ENCODE measurements at regions not wholly inside any gene's neighbourhood (a gene's known extent, or its start where the extent isn't known, plus 50 kb on each side); places are given as distances from the start of the nearest gene placed in this dataset.

DNA sequence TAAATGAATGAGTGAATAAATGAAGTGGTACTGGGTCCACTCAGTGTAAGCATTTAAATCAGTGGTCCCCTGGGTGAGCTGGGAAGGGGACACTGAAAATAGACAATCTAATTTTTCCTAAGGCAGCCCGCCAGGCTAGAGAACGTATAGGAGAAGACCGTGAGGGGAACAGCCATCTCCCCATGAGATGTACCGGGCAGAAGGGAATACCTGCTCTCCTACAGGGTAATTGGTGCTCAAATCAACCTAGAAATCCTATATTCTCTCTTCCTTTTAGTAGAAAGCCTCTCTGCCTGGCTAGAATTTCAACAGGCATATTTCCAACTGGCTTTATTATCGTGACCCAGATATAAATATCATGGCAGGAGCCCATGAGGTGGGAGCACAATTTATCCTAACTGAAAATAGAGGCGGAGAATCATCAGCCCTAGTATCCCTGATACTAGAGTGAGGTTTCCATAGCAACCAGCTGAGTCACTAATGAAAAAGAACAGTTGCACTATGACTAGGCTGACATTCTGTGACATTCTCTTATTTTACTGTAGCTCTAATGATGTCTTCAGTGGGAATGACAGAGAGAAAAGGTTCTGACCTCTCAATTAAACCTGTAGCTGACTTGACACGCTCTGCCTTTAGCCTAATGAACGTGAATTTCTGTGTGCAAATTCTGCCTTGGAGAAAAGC, 96.5 kb upstream of the CAST start:
- TF ChIP-seq, protein P1, sequence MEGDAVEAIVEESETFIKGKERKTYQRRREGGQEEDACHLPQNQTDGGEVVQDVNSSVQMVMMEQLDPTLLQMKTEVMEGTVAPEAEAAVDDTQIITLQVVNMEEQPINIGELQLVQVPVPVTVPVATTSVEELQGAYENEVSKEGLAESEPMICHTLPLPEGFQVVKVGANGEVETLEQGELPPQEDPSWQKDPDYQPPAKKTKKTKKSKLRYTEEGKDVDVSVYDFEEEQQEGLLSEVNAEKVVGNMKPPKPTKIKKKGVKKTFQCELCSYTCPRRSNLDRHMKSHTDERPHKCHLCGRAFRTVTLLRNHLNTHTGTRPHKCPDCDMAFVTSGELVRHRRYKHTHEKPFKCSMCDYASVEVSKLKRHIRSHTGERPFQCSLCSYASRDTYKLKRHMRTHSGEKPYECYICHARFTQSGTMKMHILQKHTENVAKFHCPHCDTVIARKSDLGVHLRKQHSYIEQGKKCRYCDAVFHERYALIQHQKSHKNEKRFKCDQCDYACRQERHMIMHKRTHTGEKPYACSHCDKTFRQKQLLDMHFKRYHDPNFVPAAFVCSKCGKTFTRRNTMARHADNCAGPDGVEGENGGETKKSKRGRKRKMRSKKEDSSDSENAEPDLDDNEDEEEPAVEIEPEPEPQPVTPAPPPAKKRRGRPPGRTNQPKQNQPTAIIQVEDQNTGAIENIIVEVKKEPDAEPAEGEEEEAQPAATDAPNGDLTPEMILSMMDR (IDR thresholded peaks at IDR 0.05): no peak
- TF ChIP-seq ZFX (IDR thresholded peaks at IDR 0.05; ENCODE audit: borderline replicate concordance): no peak
